CD4-positive, alpha-beta T cell (primary cell): ENCODE measurements at regions not wholly inside any gene's neighbourhood (a gene's known extent, or its start where the extent isn't known, plus 50 kb on each side); places are given as distances from the start of the nearest gene placed in this dataset.

Source experiments
- ATAC-seq: fragments of 200-7000 bp; cut with Tn5 transposase; one replicate; pipeline ENCODE4 v1.10.0; 2022; ENCODE audit warnings: mild to moderate bottlenecking; ENCODE audit not compliant: poor library complexity
- CTCF ChIA-PET: fragments of 350-600 bp; sonication (Branson Sonifier 250); formaldehyde crosslinking; loops from one replicate; lab custom pipeline; 2021; ENCODE audit warnings: antibody characterized with exemption, inconsistent platforms; lab: Charles Lee
- POLR2A ChIA-PET: fragments of 350-600 bp; sonication (Branson Sonifier 250); formaldehyde crosslinking; loops from one replicate; lab custom pipeline; 2021; ENCODE audit warnings: antibody characterized with exemption, inconsistent platforms; lab: Charles Lee
- DNase-seq, 14 experiments: peaks; one replicate each; pipeline ENCODE4 v3.0.0-alpha.2; 2013 to 2020; ENCODE audit warnings: mixed read lengths in 2 of 14
- H3K27ac ChIP-seq, 2 donors: one replicate each; pipeline versions ENCODE4 v1.5.1 to v1.7.0; 2013; ENCODE audit warnings: low read length in 2 of 2, low read depth in 1 of 2, mild to moderate bottlenecking in 1 of 2
- H3K27me3 ChIP-seq, 2 experiments: 1 replicate in 1 of 2; 2 replicates in 1 of 2; pipeline versions ENCODE4 v1.6.1 to v1.7.0; 2013; ENCODE audit warnings: low read length in 2 of 2, control low read depth in 1 of 2, mild to moderate bottlenecking in 1 of 2, moderate library complexity in 1 of 2; ENCODE audit not compliant: insufficient read depth in 2 of 2, control insufficient read depth in 1 of 2
- H3K36me3 ChIP-seq: one replicate; pipeline ENCODE4 v1.6.1; 2013; ENCODE audit warnings: low read length, control low read depth; ENCODE audit not compliant: insufficient read depth
- H3K4me1 ChIP-seq: one replicate; pipeline ENCODE4 v1.6.1; 2013; ENCODE audit warnings: low read length, control low read depth; ENCODE audit not compliant: insufficient read depth
- H3K4me3 ChIP-seq: one replicate; pipeline ENCODE4 v1.5.1; 2013; ENCODE audit warnings: mild to moderate bottlenecking, low read length, moderate library complexity
- H3K9me3 ChIP-seq, 2 experiments: 1 replicate in 1 of 2; 2 replicates in 1 of 2; pipeline versions ENCODE4 v1.6.1 to v1.7.0; 2013; ENCODE audit warnings: low read length in 2 of 2, mild to moderate bottlenecking in 2 of 2, control low read depth in 1 of 2, moderate library complexity in 1 of 2; ENCODE audit not compliant: control insufficient read depth in 1 of 2, insufficient read depth in 1 of 2
- H3K27ac Mint-ChIP-seq: one replicate; pipeline ENCODE4 v1.8.0; 2020; ENCODE audit warnings: mixed read lengths
- H3K27me3 Mint-ChIP-seq: one replicate; pipeline ENCODE4 v1.8.0; 2021; ENCODE audit warnings: mixed read lengths
- H3K36me3 Mint-ChIP-seq: one replicate; pipeline ENCODE4 v1.8.0; 2021; ENCODE audit warnings: low read depth, mixed read lengths
- H3K4me1 Mint-ChIP-seq: one replicate; pipeline ENCODE4 v1.8.0; 2021; ENCODE audit warnings: low read depth, mixed read lengths
- H3K4me3 Mint-ChIP-seq: one replicate; pipeline ENCODE4 v1.8.0; 2020; ENCODE audit warnings: mild to moderate bottlenecking, mixed read lengths
- H3K9me3 Mint-ChIP-seq: one replicate; pipeline ENCODE4 v1.8.0; 2020; ENCODE audit warnings: mixed read lengths
- CTCF ChIP-seq: fragments of 200-600 bp; IDR thresholded peaks from one replicate; pipeline ENCODE4 v1.8.0; 2022; ENCODE audit warnings: antibody characterized with exemption, mild to moderate bottlenecking
- intact Hi-C, 2 experiments: fragments of 100-400 bp; cut with DNase I in 1 of 2; cut with micrococcal nuclease in 1 of 2; formaldehyde crosslinking; loops; one replicate each; pipeline versions ENCODE4 v1.15.1 to v1.9.0; 2023 to 2025; cut with DNase I, micrococcal nuclease

GRCh38 chr18:55751476-55751875 is 163.5 kb upstream of the TCF4 start:
- no peak for TF ChIP-seq CTCF
- Histone ChIP-seq H3K27ac (no peak overlapping the region), H3K36me3 (no peaks in the 10 kb centered on the region), H3K4me1 (no peaks in the 10 kb centered on the region), H3K4me3 (no peak overlapping the region), H3K9me3 (peaks cover 0 to 11% of the 10 kb centered on the region in 2 experiments), H3K27me3 (no peaks in the 10 kb centered on the region)
- ATAC-seq = no peak
- ChIA-PET POLR2A (no interaction called here), CTCF (no interaction called here)
- no peak overlapping the region for H3K4me3 Mint-ChIP-seq
- no peak for DNase-seq
- no peak overlapping the region for H3K27ac Mint-ChIP-seq
- H3K9me3 Mint-ChIP-seq = peaks cover 2% of the 10 kb centered on the region
- intact Hi-C loops = no loop called here
- no peaks in the 10 kb centered on the region for H3K27me3 Mint-ChIP-seq
- no peaks in the 10 kb centered on the region for H3K4me1 Mint-ChIP-seq
- no peaks in the 10 kb centered on the region for H3K36me3 Mint-ChIP-seq

- no peak overlapping the region for H3K27ac ChIP-seq
- intact Hi-C loops = no loop called here
- no peaks in the 10 kb centered on the region for H3K4me1 ChIP-seq
- Mint-ChIP-seq H3K27ac (no peak overlapping the region), H3K9me3 (peaks cover 2% of the 10 kb centered on the region), H3K27me3 (no peaks in the 10 kb centered on the region), H3K4me1 (no peaks in the 10 kb centered on the region), H3K36me3 (no peaks in the 10 kb centered on the region), H3K4me3 (no peak overlapping the region)
- no peaks in the 10 kb centered on the region for H3K27me3 ChIP-seq
- ChIA-PET POLR2A (no interaction called here), CTCF (no interaction called here)
- H3K9me3 ChIP-seq = peaks cover 0 to 3% of the 10 kb centered on the region in 2 experiments
- DNase-seq (no peak), ATAC-seq (no peak)
- H3K36me3 ChIP-seq = no peaks in the 10 kb centered on the region
- no peak overlapping the region for H3K4me3 ChIP-seq
- no peak for TF ChIP-seq CTCF
These were observed 160.3 kb upstream of the TCF4 start for GRCh38 chr18:55748227-55748738.

- Mint-ChIP-seq H3K27me3 (no peaks in the 10 kb centered on the region), H3K36me3 (no peaks in the 10 kb centered on the region), H3K9me3 (no peaks in the 10 kb centered on the region), H3K4me1 (no peaks in the 10 kb centered on the region), H3K4me3 (no peak overlapping the region), H3K27ac (no peak overlapping the region)
- ATAC-seq (no peak), DNase-seq (no peak)
- Histone ChIP-seq H3K27me3 (no peaks in the 10 kb centered on the region), H3K4me1 (no peaks in the 10 kb centered on the region), H3K36me3 (no peaks in the 10 kb centered on the region), H3K9me3 (peaks cover 0 to 3% of the 10 kb centered on the region in 2 experiments), H3K4me3 (no peak overlapping the region), H3K27ac (no peak overlapping the region)
- POLR2A ChIA-PET = no interaction called here
- intact Hi-C loops = no loop called here
- CTCF ChIA-PET = no interaction called here
- no peak for TF ChIP-seq CTCF
These were observed 156.2 kb upstream of the TCF4 start for GRCh38 chr18:55744206-55744605.
